Fibroblast of the conjunctiva (primary cell): ENCODE measurements at regions not wholly inside any gene's neighbourhood (a gene's known extent, or its start where the extent isn't known, plus 50 kb on each side); places are given as distances from the start of the nearest gene placed in this dataset.

Experiments
- DNase-seq: peaks from one replicate; pipeline ENCODE4 v3.0.0-alpha.2; 2010; ENCODE audit warnings: low read depth

GRCh38 chr5:23084815-23085214, 231.7 kb upstream of the CDH12 start:
- DNase-seq, result no peak

- DNase-seq, result no peak
Measured at GRCh38 chr5:23072179-23072578, 219.0 kb upstream of the CDH12 start.

- no peak for DNase-seq
Measured at GRCh38 chr5:23071682-23072081, 218.5 kb upstream of the CDH12 start.

DNA sequence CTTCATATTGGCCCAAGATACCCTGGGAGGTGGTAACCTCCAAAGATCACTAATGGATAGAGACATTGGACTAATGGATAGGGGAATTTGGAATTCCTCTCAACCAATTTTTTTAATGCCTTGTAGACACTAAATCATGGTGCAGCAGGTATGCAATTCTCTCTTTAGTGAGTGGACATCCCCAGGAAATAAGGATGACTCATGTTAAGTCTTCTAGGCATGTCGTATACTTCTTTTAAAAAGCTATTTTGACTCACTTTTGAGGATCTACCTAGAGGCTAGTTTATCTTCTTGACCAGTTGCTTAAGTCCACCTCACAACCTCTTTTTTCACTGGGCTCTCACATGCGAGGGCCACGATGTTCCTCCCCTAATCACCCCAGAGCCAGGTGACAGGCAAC, 211.6 kb upstream of the CDH12 start:
- no peak for DNase-seq

DNA sequence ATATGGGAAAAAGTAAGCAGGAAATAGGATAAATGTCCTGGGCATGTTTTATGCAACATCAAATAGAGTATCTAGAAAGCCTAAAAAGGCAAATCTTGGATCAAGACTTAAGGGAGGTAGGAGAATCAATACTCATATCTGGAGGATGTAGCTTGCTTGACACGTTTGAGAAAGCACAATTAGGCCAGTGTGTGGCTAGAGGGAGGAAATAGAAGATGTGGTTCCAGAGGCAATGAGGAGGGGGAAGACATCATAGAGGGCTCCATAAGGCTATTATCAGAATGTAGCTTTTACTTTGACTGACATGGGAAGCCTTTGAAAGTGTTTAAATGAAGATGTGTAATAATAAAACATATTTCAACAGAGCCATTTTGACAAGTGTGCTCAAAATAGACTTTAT, 200.7 kb upstream of the CDH12 start:
- DNase-seq, result no peak

DNA sequence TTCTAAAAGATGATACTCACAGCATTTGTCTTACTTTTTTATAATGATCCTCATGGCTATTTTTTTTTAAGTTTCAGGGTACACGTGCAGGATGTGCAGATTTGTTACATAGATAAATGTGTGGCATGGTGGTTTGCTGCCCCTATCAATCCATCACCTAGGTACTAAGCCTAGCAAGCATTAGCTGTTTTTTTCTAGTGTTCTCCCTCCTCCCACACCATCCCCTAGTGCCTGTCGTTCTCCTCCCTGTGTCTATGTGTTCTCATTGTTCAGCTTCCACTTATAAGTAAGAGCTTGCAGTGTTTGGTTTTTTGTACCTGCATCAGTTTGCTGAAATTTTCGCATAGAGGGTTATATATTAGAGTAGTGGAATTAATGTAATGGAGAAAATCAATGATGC, 189.1 kb upstream of the CDH12 start:
- no peak for DNase-seq

- no peak for DNase-seq
Measured at GRCh38 chr5:23035555-23036090, 182.5 kb upstream of the CDH12 start.

DNA sequence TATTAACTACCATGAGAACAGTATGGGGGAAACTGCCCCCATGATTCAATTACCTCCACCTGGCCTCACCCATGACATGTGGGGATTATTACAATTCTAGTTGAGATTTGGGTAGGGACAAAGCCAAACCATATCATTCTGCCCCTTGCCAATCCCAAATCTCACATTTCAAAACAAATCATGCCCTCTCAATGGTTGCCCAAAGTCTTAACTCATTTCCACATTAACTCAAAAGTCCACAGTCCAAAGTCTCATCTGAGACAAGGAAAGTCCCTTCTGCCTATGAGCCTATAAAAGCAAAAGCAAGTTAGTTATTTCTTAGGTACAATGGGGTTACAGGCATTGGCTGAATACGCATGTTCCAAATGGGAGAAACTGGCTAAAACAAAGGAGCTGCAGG, 180.7 kb upstream of the CDH12 start:
- no peak for DNase-seq

- DNase-seq, result no peak
Measured at GRCh38 chr5:23029290-23029689, 176.1 kb upstream of the CDH12 start.

GRCh38 chr5:23028445-23029021, 175.4 kb upstream of the CDH12 start:
- DNase-seq, result no peak

GRCh38 chr5:23027830-23028229, 174.7 kb upstream of the CDH12 start:
- DNase-seq, result no peak

DNA sequence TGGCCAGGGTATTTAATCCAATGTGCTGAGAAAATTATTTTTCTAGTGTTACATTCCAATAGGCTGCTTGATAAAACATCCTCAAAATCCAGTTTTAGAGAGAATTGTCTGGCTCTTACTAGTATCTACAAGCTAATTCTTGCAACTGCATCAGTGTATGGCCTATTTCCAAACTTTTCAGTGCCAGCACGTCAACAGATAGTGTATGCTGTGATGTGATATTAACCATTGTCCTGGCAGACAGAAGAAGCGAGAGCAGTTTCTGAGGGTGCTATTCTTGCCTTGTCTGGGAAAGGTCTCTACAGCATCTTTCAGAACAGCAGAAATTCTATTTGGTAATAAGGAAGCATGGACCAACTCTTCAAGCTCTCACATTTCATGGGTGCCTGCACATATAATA, 174.2 kb upstream of the CDH12 start:
- DNase-seq, result no peak

DNA sequence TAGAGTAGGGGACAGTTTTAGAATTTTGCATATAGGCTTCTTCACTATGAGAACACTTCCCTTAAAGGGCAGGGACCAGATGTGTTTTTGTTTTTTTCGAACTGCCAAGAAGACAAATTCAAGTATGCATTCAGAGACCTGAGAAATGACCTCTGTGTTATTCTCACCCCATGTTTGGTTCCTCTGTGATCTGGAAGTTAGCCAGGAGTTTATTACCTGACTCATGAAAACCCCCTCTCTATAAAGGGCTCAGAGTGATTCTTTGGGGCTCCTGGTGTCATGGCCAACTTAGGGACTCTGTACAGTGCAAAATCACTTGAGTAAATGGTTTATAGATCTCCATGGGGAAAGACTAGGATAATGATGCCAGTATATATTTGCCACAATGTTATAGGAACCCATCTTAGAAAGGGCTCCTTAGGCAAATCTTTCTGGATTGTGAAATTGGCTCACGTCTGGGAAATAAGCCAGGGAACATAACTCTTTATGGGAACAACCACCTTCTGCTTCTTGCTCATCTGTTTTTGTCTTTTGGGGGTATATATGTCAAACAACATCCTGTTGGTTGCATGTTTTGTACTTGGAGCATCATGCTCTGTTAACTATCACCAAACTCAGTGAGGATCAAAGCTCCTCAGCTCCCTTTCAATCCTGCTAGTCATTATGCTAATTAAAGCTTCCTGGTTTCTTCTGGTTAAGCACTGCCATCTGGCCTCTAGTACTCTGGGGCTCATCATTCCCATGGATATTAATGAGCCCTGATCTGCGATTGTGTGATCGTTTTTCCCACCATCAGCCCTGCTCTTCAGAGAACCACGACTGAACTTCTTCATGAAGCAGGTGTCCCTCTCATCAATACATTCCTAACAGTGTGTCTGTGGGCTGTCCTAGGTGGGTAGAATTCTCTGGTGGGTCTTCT, 173.4 kb upstream of the CDH12 start:
- peak; percentile 20 for DNase-seq

GRCh38 chr5:23025629-23026233, 172.6 kb upstream of the CDH12 start:
- DNase-seq, result no peak

- no peak for DNase-seq
Measured at GRCh38 chr5:23024470-23024869, 171.3 kb upstream of the CDH12 start.

DNA sequence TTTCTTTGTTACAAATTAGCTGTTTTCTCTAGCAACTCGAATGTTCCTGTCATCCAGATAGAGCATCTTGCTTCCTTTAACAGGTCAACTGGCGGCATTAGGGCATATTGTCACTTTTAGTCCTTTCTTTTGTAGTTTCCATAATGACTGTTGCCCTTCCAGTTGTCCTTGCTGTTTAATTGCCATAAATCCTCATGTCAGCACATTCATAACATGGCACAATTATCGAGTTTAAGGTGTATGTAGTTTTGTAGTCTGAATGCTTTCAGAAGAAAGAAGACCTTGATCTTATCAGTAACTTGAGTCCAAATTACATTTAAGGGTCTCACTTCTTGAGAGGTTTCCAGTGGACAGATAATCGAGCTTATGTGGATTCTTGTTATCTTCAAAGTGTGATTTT, 161.7 kb upstream of the CDH12 start:
- no peak for DNase-seq

- no peak for DNase-seq
Measured at GRCh38 chr5:23014266-23014665, 161.1 kb upstream of the CDH12 start.

- no peak for DNase-seq
Measured at GRCh38 chr5:23013395-23013998, 160.4 kb upstream of the CDH12 start.

DNA sequence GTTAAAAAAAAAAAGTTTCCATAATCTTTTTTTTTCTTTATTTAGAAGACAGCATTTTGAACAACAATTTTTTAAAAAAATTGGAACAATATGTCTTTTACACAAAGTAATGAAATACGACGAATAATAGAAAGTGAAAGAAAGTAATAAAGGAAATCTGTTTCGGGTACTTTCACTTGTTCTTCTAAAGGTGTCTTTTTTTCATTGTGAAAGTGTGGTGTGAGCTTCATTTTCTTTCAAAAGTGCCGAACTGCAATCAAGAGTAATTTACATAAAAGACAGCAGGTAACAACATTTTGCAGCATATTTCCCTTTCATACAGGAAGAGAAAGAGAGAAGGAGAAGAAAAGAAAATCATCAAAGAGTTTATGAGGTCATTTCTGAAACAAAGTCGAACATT, 159.7 kb upstream of the CDH12 start:
- no peak for DNase-seq

GRCh38 chr5:23007762-23008161, 154.6 kb upstream of the CDH12 start:
- no peak for DNase-seq

GRCh38 chr5:23007236-23007635, 154.1 kb upstream of the CDH12 start:
- no peak for DNase-seq

DNA sequence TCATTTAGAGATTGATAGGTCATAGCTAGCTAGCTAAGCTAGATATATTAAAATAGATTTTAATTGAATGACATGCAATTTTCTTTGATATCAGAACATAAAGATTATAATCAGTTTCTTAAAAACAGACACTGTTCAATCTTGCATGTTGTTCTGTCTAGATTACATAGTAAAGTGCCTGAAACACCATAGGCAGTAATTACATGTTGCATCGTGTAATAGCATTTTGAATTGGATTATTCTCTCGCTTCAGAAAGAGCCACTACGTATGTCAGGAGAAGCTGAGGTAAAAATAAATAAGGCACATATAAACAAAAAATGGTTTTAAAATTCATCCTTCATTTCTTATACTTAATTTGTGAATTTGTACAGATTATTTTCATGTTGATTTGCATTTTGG, 148.0 kb upstream of the CDH12 start:
- no peak for DNase-seq

GRCh38 chr5:22998774-22999173, 145.6 kb upstream of the CDH12 start:
- DNase-seq, result no peak
